HG02938 (cell line): ENCODE measurements at regions not wholly inside any gene's neighbourhood (a gene's known extent, or its start where the extent isn't known, plus 50 kb on each side); places are given as distances from the start of the nearest gene placed in this dataset.

Experiments
- ATAC-seq: cut with Tn5 transposase; IDR thresholded peaks from one replicate; pipeline ENCODE4 v1.9.1; 2021; ENCODE audit warnings: mild to moderate bottlenecking, moderate library complexity; ENCODE audit not compliant: unreplicated experiment

GRCh38 chr3:69579306-69580041, 159.8 kb upstream of the MITF start:
- no peak for ATAC-seq

- no peak for ATAC-seq
These were observed 169.7 kb upstream of the MITF start for GRCh38 chr3:69569520-69569919.

- ATAC-seq = no peak
These were observed 170.3 kb upstream of the MITF start for GRCh38 chr3:69568951-69569350.

- ATAC-seq = no peak
These were observed 170.8 kb upstream of the MITF start for GRCh38 chr3:69568458-69568857.

GRCh38 chr3:69567710-69568052, 171.6 kb upstream of the MITF start:
- no peak for ATAC-seq

- ATAC-seq = no peak
These were observed 172.1 kb upstream of the MITF start for GRCh38 chr3:69567023-69567709.

DNA sequence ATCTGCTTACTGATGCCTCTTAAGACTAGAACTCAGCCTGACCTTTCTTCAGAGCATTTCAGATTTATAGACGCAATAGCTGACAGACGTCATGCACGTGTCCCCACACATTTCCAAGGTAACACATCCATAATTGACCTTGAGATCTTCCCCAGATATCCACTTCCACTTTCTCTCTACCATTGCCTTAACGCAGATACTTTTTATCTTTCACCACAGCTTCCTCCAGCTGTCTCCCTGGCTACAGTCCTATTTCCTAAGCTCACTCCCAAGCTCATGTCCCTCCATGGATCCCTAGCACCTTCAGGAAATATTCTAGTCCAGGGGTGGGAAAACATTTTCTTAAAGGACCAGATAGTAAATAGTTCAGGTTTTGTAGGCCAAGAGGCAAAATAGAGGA, 173.0 kb upstream of the MITF start:
- ATAC-seq = no peak

GRCh38 chr3:69565316-69565715, 173.9 kb upstream of the MITF start:
- no peak for ATAC-seq

DNA sequence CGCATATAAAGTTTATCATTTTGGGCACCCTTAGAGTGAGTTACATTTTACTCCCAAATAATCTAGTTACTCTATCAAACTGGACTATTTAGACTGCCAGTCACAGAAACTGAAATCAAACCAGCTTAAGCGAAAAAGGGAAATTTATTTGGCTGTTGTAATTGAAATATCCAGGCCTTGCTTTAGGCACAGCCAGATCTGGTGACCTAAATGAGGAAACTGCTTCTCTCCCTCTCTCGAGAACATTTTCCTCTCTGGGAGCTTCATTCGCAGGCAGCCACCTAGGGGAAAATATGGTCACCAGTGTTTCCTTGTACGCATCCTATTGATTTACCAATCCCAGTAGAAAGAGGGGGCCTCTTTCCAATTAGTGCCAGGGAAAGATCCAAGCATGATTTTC, 175.3 kb upstream of the MITF start:
- ATAC-seq = no peak

DNA sequence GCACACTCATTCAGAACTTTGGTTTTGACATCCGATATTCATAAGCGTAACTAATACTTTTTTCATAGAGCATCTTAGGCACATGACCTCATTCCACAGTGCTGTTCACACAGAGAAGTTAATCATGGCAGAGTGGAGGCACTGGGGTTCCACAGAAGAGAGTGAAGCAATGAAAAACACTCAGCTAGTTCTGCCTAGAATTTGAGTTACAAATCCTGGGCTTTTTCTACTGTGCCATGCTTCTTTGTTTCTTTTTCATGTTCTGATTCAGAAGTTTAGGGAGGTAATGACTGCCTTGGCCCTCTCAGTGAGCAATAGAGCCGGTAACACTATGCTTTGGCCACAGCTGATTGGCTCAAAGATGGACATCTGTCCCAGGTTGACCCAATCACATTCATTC, 176.1 kb upstream of the MITF start:
- ATAC-seq = no peak

DNA sequence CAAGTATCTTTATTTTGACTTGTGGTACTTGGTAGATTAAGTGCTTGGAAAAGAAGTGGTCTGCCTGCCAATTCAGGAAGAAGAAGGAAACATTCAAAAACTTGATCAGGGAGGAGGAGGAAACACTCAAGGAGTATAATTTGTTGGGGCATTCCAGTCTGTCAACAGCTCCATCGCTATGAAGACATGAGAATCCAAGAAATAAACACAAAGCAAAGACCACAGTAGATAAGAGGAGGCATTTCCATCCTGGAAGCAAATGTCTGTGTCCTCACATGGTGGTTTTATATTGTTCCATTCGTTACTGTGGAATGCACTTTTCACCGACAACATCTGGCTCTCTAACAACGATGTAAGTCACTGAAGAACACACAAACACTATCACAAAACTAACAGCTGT, 176.1 kb upstream of the FRMD4B start:
- no peak for ATAC-seq

DNA sequence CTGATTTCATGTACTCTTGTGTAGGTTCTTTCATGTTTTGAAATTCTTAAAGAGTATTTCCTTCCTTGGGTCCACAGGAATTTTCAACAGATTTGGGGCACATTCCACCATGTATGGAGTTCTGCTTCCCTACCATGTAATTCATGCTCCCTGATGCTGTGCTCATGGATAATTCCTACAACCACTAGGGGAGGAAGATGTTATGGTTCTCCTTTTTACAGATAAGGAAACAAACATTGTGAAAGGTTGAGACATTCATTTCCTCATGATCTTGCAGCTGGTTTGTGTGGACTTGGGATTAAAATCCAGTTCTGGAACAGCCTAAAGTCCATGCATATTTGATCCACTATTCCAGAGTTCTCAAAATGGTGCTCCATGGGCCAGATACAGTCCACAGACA, 174.9 kb upstream of the FRMD4B start:
- ATAC-seq = no peak

DNA sequence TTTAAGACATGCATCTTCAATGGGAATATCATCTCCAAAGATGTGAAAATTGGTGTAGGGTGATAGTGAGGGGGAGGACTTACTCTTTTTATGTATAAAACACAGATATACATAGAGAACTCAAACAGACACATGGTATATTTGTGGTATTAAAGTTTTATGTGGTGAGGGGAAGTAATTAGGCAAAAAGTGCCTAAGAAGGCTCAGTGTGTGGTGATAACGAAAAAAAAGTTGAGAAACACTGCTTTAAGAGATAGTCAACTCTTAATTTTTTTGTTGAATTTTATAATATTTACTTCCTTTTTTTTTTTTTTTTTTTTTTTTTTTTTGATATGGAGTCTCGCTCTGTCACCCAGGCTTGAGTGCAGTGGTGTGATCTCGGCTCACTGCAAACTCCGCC, 174.2 kb upstream of the FRMD4B start:
- ATAC-seq = no peak

DNA sequence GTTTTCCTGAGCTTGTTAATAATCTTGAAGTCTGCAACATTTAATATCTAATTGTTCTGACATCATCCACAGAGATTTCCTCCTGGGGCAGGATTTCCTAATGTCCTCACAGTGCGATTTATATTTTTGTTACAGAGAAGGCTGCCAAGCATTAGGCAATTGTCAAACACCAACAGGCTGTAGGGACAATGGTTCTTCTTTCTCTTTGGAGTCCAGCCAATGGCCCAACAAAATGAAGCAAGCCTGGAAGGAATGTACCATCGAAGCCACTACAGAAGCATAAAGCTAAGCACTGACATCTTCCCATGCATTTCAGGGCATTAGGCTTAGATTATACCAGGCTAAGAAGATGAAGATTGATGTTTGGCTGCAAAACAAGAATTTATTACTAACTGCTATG, 173.0 kb upstream of the FRMD4B start:
- no peak for ATAC-seq

GRCh38 chr3:69554576-69554975, 168.7 kb upstream of the FRMD4B start:
- no peak for ATAC-seq

GRCh38 chr3:69553888-69554287, 168.0 kb upstream of the FRMD4B start:
- no peak for ATAC-seq

- no peak for ATAC-seq
These were observed 161.6 kb upstream of the FRMD4B start for GRCh38 chr3:69547461-69547880.

DNA sequence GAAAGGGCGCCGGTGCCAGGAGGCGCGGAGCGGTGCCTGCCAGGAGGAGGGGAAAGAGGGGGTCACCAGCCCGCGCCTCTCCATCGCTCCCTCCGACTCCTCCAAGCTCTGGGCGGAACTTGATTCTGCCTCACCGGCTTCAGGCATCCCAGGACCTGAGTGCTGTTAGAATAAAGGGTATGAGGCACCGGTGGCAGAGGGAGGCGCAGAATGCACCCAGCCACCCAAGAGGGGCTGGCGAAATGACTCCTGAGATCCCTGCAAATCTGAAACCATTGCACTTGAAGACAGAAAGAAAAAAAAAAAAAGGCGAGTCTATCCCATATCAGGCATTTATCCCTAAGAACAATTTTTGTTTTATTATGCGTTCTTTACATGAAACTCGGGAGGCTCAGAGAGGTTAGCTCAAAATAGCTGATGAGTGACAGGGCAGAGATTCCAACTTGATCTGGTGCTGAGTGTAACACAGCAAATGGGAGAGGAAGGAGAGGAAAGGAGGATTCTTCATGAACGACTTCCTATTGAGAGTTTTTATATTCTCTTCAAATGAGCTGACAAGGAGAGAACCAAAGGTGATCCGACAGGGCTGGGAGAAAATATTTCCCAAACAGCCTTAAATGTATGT, 157.0 kb upstream of the FRMD4B start:
- ATAC-seq = no peak

DNA sequence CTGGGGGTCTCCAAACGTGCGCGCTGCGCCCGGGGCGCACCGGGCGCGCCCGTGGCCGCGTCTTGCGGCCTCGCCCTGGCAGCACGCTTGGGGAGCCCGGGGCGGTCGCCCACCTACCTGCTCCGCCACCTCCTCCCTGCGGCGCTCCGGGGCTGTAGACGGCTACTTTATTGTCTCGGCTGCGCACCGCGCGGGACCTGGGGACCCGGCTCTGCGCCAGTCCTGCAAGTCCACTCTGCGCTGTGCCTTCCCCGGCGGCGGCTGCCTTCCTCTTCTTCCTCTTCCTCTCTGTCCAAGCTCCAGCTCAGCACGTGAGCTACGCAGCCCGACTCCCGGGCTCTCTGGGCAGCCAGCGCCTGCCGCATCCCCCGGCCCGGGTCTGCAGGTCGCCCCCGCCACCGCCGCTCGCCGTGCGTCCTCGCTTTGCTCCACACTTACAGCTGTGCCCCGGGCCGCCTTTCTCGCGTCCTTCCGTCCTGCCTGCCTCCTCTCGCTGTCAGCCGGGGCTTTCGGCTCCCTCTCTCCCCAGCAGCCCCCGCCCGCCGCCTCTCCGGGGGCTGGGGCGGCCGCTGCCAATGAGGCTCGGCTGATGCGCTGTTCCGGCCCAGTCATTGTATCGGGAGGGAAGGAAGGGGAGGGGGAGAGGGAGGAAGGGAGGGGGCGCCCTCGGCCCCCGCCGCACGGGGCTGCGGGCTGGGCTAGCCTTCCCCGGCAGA, 156.4 kb upstream of the FRMD4B start:
- ATAC-seq = no peak

DNA sequence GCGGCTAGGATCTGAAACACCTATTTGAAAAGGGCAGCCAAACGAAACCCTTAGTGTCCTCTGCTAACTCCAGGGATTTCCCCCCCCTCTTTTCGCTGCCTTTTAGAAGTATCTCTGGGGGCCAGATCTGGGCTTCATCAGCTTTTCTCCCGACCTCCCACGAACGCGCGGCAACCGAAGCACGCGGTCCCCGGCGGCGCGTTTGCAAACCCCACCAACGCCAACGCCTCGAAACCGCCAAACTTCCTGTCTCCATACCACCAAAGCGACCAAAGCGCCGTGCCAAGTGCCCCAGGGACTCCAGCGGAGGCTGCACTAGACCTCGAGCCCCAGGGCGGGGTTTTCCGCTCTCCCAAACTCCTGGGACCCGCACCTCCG, 155.8 kb upstream of the FRMD4B start:
- ATAC-seq = no peak

GRCh38 chr3:69540706-69541581, 155.1 kb upstream of the FRMD4B start:
- ATAC-seq = no peak
